Memory B cell (primary cell): ENCODE measurements at regions not wholly inside any gene's neighbourhood (a gene's known extent, or its start where the extent isn't known, plus 50 kb on each side); places are given as distances from the start of the nearest gene placed in this dataset.

Source experiments
- ATAC-seq: fragments of 150-1000 bp; cut with Tn5 transposase; 2 replicates; pipeline ENCODE4 v1.10.0; 2021; ENCODE audit warnings: low read depth, mild to moderate bottlenecking, moderate library complexity
- DNase-seq, 2 donors: peaks; one replicate each; pipeline ENCODE4 v3.0.0; 2022; ENCODE audit warnings: low spot score in 2 of 2
- H3K27ac Mint-ChIP-seq: one replicate; pipeline ENCODE4 v1.8.0; 2022; ENCODE audit warnings: mild to moderate bottlenecking, moderate library complexity, mixed read lengths
- H3K27me3 Mint-ChIP-seq: one replicate; pipeline ENCODE4 v1.8.0; 2022; ENCODE audit warnings: mixed read lengths
- H3K36me3 Mint-ChIP-seq: one replicate; pipeline ENCODE4 v1.8.0; 2022; ENCODE audit warnings: mild to moderate bottlenecking, mixed read lengths
- H3K4me1 Mint-ChIP-seq: one replicate; pipeline ENCODE4 v1.8.0; 2022; ENCODE audit warnings: mixed read lengths
- H3K4me3 Mint-ChIP-seq: one replicate; pipeline ENCODE4 v1.8.0; 2022; ENCODE audit warnings: mild to moderate bottlenecking, moderate library complexity, mixed read lengths
- H3K9me3 Mint-ChIP-seq: one replicate; pipeline ENCODE4 v1.8.0; 2022; ENCODE audit warnings: mixed read lengths

DNA sequence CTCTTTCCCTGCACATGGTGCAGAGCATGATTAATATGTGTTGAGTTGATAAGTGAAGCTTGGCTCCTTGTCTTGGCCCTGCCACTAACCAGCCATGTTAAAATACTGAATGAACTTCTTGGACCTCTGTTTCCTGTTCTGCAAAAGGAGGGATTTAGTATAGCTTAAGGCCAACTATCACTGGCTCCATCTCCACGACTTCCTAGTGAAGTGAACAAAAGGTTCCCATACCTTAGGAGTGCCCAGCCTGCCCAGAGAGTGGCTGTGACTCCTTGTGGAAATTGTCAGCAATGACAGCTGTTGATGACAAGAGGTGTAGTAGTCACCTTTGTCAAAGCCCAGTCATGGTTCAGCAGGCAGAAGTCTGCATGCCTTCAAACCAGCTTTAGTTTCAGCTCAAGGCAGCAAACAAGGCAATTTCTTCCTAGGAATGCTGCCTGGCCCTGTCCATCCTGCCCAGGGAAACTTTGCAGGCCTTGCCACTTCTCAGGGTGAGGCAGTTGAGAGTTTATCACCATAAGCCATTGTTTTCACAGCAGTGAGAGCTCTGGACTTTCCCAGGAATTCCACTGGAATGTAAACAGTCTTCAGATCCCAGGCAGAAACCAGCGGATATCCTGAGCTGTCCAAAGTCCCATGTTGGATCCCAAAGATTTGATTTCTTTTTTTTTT is 169.7 kb upstream of the TNFAIP3 start:
- Mint-ChIP-seq H3K27me3 (peaks cover 6% of the 10 kb centered on the region), H3K4me1 (peaks cover 8% of the 10 kb centered on the region), H3K9me3 (no peaks in the 10 kb centered on the region), H3K27ac (no peak overlapping the region), H3K36me3 (no peaks in the 10 kb centered on the region), H3K4me3 (no peak overlapping the region)
- ATAC-seq (peak; percentile 44), DNase-seq (no peak)

DNA sequence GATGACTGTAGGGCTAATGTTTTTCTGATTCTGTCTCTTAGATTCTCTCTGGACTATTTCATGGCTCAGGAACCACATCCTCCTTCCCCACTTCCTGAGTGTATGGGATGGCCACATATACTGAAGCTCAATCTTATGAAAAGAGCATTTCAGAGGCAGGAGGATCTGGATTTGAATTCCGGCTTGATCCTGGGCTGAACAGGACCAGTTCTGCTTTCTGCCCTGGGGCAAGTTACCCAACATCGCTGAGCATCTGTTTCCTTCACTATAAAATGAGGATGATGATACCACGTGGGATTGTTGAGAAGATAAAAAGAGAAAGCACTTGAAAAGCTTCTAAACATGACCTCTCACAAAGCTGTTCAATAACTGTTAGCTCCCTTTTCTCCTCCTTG is 168.4 kb upstream of the TNFAIP3 start:
- H3K27ac Mint-ChIP-seq: no peak overlapping the region
- peaks cover 9% of the 10 kb centered on the region for H3K27me3 Mint-ChIP-seq
- ATAC-seq (peak; percentile 60), DNase-seq (no peak)
- no peaks in the 10 kb centered on the region for H3K9me3 Mint-ChIP-seq
- no peak overlapping the region for H3K4me3 Mint-ChIP-seq
- peaks cover 8% of the 10 kb centered on the region for H3K4me1 Mint-ChIP-seq
- no peaks in the 10 kb centered on the region for H3K36me3 Mint-ChIP-seq

DNA sequence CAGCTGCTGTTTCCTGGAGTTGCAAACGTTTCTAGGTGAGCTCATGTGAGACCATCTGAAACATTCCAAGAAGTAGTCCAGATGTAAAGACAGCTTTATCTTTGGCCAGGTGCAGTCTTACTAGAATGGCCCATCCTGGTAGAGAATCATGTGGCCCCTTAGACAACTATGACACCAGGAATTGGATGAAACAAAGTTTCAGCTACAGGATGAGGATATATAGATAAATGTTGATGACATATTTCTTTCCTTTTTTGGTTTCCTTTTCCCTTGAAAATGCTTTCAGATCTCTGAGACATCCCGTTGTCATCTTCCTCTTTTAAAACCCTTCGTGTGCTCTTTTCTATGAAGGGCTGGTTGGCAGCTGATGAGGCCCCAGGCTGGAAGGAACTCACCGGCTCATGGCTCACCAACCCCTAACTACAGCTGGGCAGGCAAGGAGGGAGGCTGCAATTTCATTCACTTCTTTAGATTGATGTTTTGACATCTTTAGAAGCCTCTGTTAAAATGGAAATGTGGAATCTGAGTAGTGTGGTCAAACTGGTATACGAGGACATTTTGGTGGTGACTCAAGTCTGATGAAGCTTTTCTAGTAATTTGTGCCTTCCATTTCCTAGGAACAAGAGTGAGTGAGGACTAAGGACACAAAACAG is 167.9 kb upstream of the TNFAIP3 start:
- H3K36me3 Mint-ChIP-seq: no peaks in the 10 kb centered on the region
- H3K4me3 Mint-ChIP-seq: no peak overlapping the region
- H3K27ac Mint-ChIP-seq: peak overlapping the region; percentile 31
- H3K4me1 Mint-ChIP-seq: peaks cover 8% of the 10 kb centered on the region
- ATAC-seq (peak; percentile 63), DNase-seq (no peak)
- H3K9me3 Mint-ChIP-seq: no peaks in the 10 kb centered on the region
- H3K27me3 Mint-ChIP-seq: peaks cover 9% of the 10 kb centered on the region

DNA sequence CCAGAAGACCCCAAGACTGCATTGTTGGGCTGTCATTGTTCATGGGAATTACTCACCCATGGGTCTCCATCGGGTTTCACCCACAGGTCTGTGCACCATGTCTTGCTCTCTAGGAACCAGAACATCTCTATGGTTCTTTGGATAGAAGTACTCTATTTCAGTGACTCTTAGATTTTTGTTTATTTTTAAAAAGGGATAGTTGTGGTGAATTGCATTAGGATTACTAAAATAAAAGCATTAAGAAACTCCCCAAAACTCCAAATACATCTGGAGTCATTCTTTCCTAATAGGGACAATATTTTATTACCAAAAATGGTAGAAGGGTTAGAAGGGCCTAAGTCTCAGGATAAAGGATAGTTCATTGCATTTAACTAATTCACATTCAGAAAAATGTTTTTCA is 166.9 kb upstream of the TNFAIP3 start:
- no peak overlapping the region for H3K4me3 Mint-ChIP-seq
- H3K4me1 Mint-ChIP-seq: peaks cover 8% of the 10 kb centered on the region
- peaks cover 8% of the 10 kb centered on the region for H3K27me3 Mint-ChIP-seq
- H3K36me3 Mint-ChIP-seq: no peaks in the 10 kb centered on the region
- H3K27ac Mint-ChIP-seq: no peak overlapping the region
- DNase-seq: no peak
- ATAC-seq: no peak
- H3K9me3 Mint-ChIP-seq: no peaks in the 10 kb centered on the region

DNA sequence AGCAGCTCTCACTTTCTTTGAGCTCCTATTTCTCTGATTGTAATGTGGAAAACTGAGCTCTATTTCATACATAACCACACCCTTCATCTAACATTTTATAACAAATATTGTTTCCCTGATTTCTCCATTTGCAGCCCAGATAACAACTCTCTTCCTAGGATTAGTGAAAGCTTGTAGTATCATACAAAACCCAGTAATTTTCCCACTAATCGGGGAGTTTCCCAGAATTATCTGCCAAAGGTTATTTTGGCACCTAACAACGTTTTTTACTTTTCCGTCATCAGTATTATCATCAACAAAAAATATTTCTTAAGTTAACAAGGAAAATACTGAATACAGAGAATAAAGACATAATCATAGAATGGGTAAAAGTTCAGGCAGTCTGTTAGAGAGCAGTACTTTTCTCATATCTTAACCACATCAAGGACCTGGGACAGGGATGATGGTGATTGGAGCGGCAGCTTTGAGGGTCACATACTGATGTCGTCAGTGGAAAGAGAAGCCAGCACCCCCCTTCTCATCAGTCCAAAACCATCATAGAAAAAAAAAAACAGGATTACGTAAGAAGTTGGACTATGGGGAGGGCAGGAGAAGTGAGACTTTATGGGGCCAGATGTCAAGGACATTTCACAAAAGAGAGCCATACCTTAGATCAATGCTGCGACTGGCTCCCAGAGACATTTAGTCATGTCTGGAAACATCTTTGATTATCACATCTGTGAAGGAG is 166.1 kb upstream of the TNFAIP3 start:
- no peaks in the 10 kb centered on the region for H3K36me3 Mint-ChIP-seq
- no peak overlapping the region for H3K4me3 Mint-ChIP-seq
- H3K9me3 Mint-ChIP-seq: no peaks in the 10 kb centered on the region
- H3K27ac Mint-ChIP-seq: no peak overlapping the region
- peaks cover 12% of the 10 kb centered on the region for H3K4me1 Mint-ChIP-seq
- peaks cover 9% of the 10 kb centered on the region for H3K27me3 Mint-ChIP-seq
- no peak for ATAC-seq
- no peak for DNase-seq

DNA sequence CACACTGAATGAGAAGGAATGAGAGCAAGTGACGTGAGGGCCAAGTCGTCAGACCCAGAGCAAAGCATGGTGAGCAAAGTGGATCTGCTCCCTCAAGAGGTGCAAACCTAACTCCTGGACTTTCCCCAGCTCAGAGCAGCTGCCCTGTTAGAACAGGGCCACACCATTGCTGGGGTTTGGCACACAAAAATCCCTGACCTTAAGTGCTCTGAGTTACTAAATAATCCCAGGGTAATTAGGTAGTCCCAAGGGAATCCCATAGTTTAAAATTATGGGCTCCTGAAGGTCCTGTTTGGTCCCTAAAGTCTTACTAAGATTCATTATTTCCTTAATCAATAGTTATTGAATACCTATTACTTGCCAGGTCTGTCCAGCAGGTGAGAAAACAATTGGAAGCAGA is 165.1 kb upstream of the TNFAIP3 start:
- Mint-ChIP-seq H3K9me3 (no peaks in the 10 kb centered on the region), H3K27me3 (peaks cover 9% of the 10 kb centered on the region), H3K36me3 (no peaks in the 10 kb centered on the region), H3K4me1 (peaks cover 12% of the 10 kb centered on the region), H3K27ac (no peak overlapping the region), H3K4me3 (no peak overlapping the region)
- ATAC-seq (no peak), DNase-seq (no peak)

DNA sequence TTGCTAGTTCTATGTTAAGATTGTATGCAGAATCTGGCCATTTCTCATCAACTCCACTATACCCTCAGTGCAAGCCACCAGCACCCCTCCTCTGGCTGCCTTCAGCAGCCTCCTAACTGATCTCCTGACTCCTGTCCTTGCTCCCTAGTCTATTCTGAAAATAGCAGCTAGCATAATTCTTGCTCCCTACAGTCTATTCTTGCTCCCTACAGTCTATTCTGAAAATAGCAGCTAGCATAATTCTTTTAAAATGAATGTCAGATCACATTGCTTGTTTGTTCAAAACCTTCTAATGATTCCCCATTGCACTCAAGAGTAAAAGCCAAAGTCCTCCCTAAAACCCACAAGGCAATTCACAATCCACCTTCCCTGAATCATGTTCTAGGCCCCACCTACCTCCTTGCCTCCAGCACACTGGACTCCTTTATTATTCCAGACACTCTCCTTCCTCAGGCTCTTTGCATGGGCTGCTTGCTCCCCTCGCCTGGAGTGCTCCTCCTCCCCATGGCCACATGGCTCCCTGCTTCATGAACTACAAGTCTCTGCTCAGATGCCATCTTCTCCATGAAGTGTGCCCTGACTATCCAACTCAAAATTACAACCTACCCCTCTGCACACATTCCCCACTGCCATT is 164.2 kb upstream of the TNFAIP3 start:
- no peaks in the 10 kb centered on the region for H3K9me3 Mint-ChIP-seq
- ATAC-seq: no peak
- peaks cover 12% of the 10 kb centered on the region for H3K4me1 Mint-ChIP-seq
- H3K27me3 Mint-ChIP-seq: peaks cover 9% of the 10 kb centered on the region
- no peak overlapping the region for H3K4me3 Mint-ChIP-seq
- H3K36me3 Mint-ChIP-seq: no peaks in the 10 kb centered on the region
- H3K27ac Mint-ChIP-seq: no peak overlapping the region
- DNase-seq: no peak

DNA sequence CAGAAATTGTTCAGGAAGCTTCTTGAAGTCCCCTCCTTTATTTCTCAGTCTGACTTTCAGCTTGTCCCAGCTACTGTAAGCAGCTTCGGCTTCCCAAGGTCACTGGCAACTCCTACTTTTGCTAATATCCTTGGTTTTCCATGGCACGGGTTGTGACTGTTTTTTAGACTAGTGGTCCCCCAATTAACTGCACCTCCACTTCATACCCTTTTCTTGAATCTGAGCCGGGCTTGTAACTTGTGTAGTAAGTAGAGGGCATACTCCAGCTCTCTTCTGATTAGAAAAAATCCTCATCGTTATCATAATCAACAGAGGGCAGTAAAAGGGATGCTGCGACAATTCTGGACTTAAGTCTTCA is 162.3 kb upstream of the TNFAIP3 start:
- no peak overlapping the region for H3K27ac Mint-ChIP-seq
- no peaks in the 10 kb centered on the region for H3K9me3 Mint-ChIP-seq
- no peaks in the 10 kb centered on the region for H3K36me3 Mint-ChIP-seq
- H3K27me3 Mint-ChIP-seq: peaks cover 9% of the 10 kb centered on the region
- H3K4me1 Mint-ChIP-seq: peaks cover 11% of the 10 kb centered on the region
- ATAC-seq (no peak), DNase-seq (no peak)
- no peak overlapping the region for H3K4me3 Mint-ChIP-seq

DNA sequence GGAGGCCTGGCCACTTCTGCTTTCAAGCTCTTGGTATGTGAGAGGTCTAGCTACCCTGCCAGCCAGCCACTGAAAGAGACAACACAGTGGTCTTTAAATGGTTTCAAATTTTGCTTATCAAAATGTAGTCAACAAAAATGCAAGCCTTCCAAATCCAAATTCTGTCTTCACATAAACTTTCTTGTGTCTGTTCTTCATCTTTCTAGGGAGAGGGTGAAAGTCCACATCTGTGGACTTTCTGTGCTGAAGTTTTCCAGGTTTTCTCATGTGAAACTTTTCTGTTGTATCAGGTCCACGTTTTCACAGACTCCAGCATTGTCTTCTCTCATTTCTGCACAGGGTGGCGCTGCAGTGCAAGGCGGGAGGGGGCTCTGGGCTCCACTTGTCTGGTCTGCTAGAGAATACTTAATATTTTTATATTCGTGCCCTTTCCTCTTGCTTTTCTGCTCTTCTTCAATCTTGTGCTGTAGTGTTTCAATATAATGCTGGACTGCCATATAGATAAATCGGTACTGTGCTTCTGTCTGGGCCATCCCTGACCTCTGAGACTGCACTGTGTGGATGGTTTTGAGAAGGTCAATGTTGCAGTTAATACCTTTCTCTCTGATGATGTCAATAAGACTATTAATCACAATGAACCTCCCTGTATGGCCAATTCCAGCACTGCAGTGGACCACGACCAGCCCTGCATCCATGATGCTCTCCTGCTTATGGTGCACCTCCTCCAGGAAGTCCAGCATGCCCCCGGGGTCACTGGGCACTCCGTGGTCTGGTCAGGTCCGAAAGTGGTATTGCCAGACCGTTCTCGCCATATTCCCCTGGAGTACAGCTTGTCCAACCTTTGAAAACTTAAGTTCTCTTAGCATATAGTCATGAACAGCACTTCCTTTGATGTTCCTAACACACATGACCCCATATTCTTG is 161.6 kb upstream of the TNFAIP3 start:
- peak overlapping the region; percentile 3 for H3K27ac Mint-ChIP-seq
- H3K4me3 Mint-ChIP-seq: no peak overlapping the region
- H3K36me3 Mint-ChIP-seq: no peaks in the 10 kb centered on the region
- no peaks in the 10 kb centered on the region for H3K9me3 Mint-ChIP-seq
- DNase-seq (peak; percentile 39 to 63), ATAC-seq (peak; percentile 47)
- H3K4me1 Mint-ChIP-seq: peaks cover 13% of the 10 kb centered on the region
- peaks cover 9% of the 10 kb centered on the region for H3K27me3 Mint-ChIP-seq

DNA sequence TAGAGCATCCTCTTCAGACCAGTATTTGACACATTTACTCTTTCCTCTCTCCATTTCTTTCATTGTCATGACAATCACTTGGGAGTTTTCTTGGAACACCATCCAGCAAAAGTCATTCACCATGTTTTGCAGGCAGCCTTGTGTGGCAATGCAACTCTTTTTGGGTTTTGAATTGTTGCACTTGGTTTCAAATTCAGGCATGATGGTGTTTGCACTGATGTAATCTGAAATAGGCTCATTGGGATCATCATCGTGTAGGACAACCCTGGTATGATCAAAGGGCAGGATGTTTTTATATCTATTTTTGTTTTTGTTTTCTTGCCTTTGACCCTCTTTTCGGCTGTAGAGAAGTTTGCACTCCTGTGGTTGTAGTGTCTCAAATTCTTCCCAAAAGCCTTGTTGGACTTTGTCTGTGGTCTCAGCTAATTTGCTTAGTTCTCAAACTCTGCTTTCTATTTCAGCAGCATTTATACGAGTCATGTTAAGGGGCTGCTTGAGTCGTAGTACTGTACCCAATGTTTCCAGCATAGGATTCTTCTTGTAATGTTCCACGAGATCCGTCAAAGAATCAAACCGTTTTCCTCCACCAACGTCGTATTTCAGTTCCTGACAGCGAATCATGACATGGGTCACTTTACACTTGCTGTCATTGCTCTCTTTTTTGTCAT is 160.8 kb upstream of the TNFAIP3 start:
- ATAC-seq: no peak
- H3K27ac Mint-ChIP-seq: peak overlapping the region; percentile 3
- peaks cover 13% of the 10 kb centered on the region for H3K4me1 Mint-ChIP-seq
- DNase-seq: no peak
- H3K9me3 Mint-ChIP-seq: no peaks in the 10 kb centered on the region
- H3K27me3 Mint-ChIP-seq: peaks cover 9% of the 10 kb centered on the region
- no peak overlapping the region for H3K4me3 Mint-ChIP-seq
- H3K36me3 Mint-ChIP-seq: no peaks in the 10 kb centered on the region

DNA sequence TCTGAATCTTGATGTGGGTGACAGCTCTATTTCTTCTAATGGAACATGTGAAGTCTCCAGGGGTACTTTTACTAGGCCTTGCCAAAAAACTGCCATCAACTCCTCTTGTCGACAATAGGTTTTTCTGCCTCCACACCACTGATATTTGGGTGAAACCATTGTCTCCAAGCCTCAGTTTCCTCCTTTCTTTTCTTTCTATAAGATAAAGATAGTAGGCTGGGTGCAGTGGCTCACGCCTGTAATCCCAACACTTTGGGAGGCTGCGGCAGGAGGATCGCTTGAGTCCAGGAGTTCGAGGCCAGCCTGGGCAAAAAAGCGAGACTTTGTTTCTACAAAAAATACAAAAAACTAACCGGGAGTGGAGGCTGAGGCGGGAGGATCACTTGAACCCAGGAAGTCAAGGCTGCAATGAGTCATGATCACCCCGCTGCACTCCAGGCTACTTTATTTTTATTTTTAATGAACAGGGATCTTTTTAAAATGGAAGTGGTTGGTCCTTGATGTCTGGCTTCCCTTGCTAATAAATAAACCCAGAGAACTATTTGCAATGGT is 159.9 kb upstream of the TNFAIP3 start:
- H3K27me3 Mint-ChIP-seq: peaks cover 4% of the 10 kb centered on the region
- no peaks in the 10 kb centered on the region for H3K9me3 Mint-ChIP-seq
- ATAC-seq (no peak), DNase-seq (no peak)
- peak overlapping the region; percentile 89 for H3K27ac Mint-ChIP-seq
- peaks cover 15% of the 10 kb centered on the region for H3K4me1 Mint-ChIP-seq
- H3K4me3 Mint-ChIP-seq: no peak overlapping the region
- H3K36me3 Mint-ChIP-seq: no peaks in the 10 kb centered on the region

DNA sequence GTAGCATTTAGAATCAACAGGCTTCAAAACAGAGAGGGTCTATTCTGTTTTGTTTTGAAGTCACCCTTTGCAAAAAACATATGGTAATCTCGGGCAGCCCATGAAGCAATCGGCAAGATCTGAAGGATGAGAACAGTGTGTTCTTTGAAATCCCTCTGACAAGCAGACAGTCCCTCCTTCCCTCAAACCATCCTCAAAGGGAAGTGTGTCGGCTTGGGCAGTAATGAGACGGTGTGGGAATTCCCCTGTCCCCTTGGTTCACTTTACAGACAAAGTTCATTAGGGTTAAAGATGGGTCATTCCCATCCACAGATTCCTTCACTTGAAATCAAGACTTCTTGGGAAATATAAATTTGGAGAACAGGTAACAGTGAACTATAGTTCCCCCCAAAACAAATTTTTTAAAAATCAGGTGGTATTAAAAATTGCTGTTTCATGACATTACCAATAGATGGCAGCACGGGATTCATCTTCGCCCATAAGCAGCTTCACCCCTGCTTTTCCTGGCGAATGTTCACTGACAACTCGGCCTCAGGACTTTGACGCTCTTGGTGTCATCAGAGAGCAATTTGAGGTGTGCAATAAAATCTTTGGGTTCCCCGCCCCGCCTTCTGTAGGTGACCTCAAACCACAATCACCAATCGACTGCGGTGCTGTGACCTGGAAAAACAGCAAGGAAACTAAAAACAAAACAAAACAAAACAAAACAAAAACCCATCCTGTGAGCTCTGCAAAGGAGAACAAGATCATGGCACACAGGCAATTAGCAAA is 159.3 kb upstream of the TNFAIP3 start:
- peaks cover 15% of the 10 kb centered on the region for H3K4me1 Mint-ChIP-seq

More for the DNA sequence above, 159.3 kb upstream of the TNFAIP3 start:
- DNase-seq (peak; percentile 34 to 64), ATAC-seq (peak; percentile 79)
- H3K36me3 Mint-ChIP-seq: no peaks in the 10 kb centered on the region
- H3K9me3 Mint-ChIP-seq: no peaks in the 10 kb centered on the region
- peaks cover 4% of the 10 kb centered on the region for H3K27me3 Mint-ChIP-seq
- peak overlapping the region; percentile 89 for H3K27ac Mint-ChIP-seq
- peak overlapping the region; percentile 71 for H3K4me3 Mint-ChIP-seq
